HEK293T (cell line): ENCODE measurements at regions not wholly inside any gene's neighbourhood (a gene's known extent, or its start where the extent isn't known, plus 50 kb on each side); places are given as distances from the start of the nearest gene placed in this dataset.

Experiments used
- NFRKB ChIP-seq: fragments of 450-650 bp; IDR thresholded peaks from 2 replicates; pipeline ENCODE4 v1.6.1; 2016; ENCODE audit warnings: mild to moderate bottlenecking, moderate library complexity
- SUZ12 ChIP-seq: fragments of 450-650 bp; IDR thresholded peaks from 2 replicates; pipeline ENCODE4 v1.6.1; 2016; ENCODE audit warnings: mild to moderate bottlenecking

GRCh38 chr7:114083166-114084001 is 164.6 kb upstream of the PPP1R3A start:
- TF ChIP-seq SUZ12 (no peak), NFRKB (no peak)
